Stimulated activated CD4-positive, alpha-beta T cell treated with anti-CD3 and anti-CD28 coated beads, Interleukin-12 subunit alpha, Interleukin-12 subunit beta, amount 100 ng/mL, for 24 hours (primary cell): ENCODE measurements at regions not wholly inside any gene's neighbourhood (a gene's known extent, or its start where the extent isn't known, plus 50 kb on each side); places are given as distances from the start of the nearest gene placed in this dataset.
"Not testable (repeated sequence)": the region's sequence is repeated elsewhere in the genome, so short reads cannot be mapped to it uniquely, and the experiment has no call there.

Experiments
- DNase-seq, 2 experiments: peaks; one replicate each; pipeline ENCODE4 v3.0.0-alpha.2; 2020; ENCODE audit warnings: low read depth in 2 of 2

DNA sequence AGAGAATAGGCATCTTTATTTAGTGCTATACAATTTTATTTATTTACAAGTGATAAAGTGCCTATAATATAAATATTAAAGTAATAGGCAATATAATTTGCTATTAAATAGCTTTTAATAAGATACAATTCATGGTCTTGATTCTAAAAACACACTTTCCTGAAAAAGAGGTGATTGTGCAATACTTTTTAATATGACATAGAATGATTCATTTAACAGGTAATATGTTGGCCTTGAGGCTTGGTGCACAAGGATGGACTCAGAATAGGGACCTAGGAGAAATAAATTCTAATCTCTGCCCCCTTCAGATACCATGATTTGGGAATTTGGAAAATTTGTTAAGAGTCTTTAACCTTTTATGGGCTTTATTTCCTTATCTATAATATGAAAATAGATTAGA is 149.9 kb upstream of the FUT9 start:
- DNase-seq = no peak

DNA sequence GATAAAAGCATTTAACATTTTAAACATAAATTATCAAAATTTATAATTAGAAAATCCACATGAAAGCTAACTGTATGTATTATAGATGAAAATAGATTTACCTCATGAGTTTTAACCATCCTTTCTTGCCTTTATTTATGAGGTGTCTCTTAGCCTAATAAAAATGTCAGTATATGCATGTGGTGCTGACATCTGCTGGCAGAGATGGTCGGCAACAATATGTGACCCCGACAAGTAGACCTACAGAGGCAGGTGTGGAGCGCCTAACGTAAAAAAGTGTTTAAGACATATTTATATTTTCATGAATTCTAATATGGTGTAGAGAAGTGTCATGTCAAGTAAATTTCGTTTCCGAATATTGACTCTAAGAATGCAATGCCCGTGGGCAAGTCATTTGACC is 149.0 kb upstream of the FUT9 start:
- no peak for DNase-seq

DNA sequence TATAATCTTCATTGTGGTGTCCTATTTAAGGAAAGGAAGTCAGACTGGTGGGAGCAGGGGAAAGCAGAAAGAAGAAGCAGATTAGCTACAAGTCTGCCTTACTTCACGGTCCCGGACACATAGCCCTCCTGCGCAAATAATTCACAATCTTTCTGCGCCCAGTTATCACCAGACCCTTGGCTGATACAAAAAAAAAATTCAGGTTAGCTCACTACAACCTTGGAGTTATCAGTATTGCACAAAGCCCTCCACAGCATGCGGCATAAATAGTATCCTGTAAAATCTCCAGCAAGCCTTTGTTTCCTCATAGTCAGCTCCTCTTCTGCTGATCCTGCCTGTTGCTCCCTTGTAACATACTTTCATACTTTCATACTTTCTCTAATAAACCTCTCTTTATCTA is 148.6 kb upstream of the FUT9 start:
- no peak for DNase-seq

DNA sequence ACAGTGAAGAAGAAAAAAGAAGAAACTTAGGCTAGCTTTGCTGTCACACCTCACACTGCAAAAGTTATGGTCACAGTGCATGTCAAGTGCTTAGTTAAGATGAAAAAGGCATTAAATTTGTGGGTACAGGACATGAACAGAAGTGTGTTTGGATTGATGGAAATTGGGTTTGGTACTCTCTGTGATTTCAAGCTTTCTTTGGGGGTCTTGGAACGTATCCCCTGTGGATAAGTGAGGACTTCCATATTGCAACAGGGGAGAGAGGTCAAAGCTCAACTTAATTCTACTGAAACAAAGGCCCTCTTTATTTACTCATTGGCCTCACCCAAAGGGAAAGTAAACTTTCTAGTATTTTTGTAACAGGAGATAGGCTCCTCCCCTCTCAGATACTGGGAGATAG is 138.3 kb upstream of the FUT9 start:
- DNase-seq = no peak

DNA sequence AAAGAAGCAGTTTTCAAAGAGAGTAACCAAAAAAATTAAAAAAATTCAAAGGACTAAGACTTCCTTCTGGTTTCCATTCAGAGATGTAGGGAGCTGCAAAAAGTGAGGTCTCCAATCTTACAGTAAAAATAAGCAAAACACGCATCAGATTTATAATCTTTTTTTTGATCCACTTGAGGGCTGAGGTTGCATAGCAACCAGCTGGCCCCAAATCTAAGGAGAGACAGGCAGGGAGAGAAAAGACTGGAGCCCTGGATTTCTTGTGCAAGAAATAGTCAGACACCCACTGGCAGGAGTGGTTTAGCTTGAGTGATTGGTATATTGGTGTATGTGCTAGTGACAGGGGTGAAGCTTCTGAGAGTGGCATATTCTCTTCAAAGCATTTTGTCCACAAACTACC is 135.9 kb upstream of the FUT9 start:
- DNase-seq = no peak

DNA sequence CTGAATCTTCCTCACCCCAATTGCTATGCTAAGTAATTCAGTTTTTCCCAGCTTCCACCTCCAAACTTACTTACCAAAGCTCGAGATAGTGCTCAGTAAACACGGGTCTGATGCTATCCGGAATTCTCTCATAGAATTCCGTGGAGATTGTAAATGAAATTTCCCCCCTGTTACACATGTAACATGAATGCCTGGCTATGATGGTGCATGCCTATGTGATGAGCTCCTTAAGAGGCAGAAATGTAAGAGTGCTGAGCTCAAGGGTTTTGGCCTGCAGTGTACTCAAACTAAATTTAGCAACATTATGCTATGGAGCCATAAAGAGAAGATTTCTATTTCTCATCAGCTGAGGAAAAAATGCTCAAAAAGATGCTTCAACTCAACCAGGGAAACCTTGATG is 133.4 kb upstream of the FUT9 start:
- DNase-seq = no peak

DNA sequence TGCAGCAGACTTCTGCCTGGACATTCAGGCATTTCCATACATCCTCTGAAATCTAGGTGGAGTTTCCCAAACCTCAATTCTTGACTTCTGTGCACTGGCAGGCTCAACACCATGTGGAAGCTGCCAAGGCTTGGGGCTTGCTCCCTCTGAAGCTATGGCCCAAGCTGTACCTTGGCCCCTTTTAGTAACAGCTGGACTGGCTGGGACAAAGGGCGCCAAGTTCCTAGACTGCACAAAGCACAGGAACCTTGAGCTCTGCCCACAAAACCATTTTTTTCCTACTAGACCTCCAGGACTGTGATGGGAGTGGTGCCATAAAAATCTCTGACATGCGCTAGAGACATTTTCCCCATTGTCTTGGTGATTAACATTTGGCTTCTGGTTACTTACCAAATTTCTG is 127.1 kb upstream of the FUT9 start:
- DNase-seq = not testable (repeated sequence)

DNA sequence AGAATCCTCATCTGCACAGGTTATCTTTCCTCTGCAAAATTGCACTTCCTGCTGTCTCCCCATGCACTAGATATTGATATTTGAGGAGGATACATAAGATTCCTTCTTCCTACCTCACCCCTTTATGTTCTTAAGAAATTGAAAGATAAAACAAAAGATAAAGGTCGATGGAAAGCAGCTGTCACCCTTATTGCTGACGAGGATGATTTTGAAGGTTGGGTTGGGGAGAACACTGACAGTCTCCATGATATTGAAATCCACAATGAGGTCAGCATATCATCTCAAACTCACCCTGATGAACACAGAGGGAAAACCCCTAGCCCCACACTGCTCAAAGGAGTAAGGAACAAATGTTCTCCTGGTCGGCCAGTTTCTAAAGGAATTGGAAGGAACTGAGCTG is 110.6 kb upstream of the FUT9 start:
- DNase-seq = no peak

DNA sequence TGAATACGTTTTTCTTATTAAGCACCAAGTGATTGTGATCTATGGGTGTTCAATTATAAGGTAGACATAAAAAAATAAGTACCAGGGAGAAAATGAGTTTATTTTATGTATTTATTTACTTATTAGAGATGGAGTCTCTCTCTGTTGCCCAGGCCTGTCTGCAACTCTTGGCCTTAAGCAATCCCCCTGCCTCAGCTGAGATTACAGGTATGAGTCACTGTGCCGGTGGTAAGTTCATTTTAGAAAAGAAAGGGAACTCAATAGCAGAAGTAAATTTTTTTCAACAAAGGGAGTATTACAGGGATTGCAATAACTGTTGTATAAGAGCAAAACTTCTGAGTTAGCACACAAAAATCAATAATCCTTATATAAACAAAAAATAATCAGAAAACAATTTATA is 98.7 kb upstream of the FUT9 start:
- no peak for DNase-seq

DNA sequence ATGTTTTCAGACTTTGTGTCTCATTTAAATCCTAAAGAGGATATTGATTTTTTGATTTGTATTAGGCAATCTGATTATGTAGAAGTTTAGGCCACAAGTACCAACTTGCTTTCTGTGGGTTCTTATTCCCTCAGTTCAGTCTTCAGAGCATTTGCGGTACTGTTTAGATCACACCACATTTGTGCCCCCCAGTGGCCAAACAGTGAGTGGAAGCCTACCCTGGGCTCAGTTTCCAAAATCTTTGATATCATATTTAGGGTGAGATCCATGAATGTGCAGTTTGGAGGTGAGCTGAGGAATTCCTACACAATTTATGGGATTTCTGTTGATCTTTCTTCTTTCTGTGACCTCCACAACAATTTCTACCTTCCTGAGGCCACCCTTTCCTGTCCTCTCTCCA is 92.3 kb upstream of the FUT9 start:
- DNase-seq = no peak

DNA sequence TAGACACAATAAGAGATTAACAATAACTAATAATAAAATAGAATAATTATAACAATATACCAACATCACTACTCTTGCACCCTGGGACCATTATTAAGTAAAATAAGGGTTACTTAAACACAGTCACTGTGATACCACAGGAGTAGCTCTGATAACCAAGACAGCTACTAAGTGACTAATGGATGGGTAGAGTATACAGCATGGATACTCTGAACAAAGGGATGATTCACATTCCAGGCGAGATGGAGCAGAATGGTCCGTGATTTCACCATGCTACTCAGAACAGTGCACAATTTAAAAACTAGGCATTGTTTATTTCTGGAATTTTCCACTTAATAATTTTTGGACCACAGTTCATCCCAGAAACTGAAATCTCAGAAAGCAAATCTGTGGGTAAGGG is 80.0 kb upstream of the FUT9 start:
- DNase-seq = no peak

DNA sequence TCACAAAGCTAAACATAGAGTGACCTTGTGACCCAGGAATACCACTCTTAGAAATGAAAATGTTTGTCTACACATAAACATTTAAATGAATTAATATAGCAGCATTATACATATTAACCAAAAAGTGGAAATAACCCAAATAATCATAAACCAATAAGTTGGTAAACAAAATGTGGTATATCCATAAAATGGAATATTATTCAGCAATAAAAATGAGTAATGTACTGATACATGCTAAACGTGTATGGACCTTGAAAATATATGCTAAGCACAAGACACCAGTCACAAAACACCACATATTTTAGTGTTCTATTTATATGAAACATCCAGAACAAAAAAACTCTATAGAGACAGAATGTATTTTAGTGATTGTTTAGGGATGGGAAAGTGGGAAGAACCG is 68.9 kb upstream of the FUT9 start:
- DNase-seq = no peak

DNA sequence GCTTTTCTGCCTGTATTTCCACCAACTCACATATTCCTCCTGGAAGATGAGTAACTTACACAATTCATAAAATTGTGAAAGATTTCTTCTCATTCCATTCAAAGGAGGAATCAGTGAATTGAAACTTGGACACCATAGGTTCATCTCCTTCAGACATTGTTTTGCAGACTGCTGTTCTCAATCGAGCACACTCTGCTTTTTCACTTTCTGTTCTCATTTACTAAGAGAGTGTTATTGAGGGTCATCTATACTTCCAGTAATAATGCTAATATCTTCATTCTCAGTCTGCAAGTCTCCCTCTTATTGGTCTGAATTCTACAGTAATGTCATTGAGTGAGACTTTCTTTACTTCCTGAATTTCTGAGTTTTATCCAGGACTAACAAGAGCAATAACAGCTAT is 67.5 kb upstream of the FUT9 start:
- no peak for DNase-seq

DNA sequence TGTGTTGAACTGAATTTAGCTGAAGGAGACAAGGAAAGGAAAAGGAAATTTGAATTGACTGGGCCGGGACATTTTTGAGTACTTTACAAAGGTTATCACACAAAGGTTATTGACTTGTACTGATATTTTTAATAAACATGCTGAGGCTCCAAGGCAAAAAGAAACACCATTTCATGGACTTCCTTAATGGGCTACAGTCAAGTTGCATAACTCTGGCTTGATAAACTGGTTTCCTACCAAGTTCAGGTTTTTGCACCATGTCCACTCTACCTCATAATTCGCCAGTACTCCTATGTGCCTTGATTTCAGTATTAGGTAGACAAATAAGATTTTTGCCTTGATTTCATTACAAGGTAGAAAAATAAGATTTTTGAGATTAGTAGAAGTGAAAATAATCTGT is 65.8 kb upstream of the FUT9 start:
- no peak for DNase-seq

DNA sequence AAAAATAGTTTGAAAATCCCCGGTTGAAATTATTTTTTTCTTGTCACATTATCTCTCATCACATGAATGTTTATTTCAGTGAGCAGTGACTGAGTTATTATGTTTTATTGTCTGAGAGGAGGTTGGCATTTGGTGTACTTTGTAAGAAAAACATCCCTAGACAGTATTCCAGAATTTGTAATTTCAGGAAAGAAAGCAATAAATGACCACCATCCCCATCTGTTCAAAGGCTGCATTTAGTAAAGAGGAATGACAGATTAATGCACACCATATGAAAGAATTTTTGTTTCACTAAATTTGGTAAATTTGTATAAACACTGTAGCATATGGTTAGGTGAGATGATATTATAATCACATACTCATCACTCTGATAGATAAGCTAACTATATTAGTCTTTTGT is 57.1 kb upstream of the FUT9 start:
- no peak for DNase-seq

DNA sequence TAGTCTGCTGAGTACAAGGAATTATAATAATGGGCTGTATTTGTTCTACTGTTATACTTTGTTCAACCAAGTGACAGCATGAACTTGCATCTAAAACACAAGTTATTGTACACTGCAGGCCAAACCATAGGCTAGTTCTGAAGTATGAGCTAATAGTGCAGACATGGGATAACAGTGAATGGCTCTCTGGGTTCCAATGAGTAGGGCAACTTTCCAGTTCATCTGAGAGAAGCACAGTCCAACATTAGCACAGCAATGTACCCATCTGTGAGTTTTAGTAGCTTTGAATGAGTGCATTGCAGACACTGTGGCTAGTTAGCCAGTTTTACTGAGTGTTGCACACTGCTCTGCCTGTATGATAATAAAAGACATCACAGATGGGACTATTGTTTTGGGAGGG is 56.5 kb upstream of the FUT9 start:
- no peak for DNase-seq
